ENCODE measurements at regions not wholly inside any gene's neighbourhood (a gene's known extent, or its start where the extent isn't known, plus 50 kb on each side); places are given as distances from the start of the nearest gene placed in this dataset.

DNA sequence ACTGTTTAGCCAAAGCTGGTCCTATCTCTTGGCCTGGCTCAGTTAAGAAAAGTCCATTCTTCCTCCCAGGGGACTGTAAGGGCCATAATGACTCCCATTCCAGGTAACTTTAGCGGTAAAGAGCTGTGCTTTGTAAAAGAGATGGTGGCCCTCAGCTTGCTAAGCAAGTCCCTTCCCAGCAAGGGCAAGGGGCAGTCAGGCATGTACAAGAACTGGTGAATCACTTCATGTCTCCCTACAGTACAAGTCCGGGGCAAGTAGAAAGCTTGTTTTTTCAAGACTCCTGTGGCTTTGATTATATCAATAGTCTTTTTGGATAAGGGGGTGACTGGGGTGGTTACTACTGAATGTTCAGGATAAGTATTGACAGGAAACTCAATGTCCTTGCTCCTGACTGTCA lies 88.9 kb downstream of the SLC25A15 start:
- TF ChIP-seq, protein P1, sequence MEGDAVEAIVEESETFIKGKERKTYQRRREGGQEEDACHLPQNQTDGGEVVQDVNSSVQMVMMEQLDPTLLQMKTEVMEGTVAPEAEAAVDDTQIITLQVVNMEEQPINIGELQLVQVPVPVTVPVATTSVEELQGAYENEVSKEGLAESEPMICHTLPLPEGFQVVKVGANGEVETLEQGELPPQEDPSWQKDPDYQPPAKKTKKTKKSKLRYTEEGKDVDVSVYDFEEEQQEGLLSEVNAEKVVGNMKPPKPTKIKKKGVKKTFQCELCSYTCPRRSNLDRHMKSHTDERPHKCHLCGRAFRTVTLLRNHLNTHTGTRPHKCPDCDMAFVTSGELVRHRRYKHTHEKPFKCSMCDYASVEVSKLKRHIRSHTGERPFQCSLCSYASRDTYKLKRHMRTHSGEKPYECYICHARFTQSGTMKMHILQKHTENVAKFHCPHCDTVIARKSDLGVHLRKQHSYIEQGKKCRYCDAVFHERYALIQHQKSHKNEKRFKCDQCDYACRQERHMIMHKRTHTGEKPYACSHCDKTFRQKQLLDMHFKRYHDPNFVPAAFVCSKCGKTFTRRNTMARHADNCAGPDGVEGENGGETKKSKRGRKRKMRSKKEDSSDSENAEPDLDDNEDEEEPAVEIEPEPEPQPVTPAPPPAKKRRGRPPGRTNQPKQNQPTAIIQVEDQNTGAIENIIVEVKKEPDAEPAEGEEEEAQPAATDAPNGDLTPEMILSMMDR (IDR thresholded peaks at IDR 0.05 in 8 of 11, conservative IDR thresholded peaks at IDR 0.05 in 3 of 11), result no peak
- no peak for TF ChIP-seq POLR2AphosphoS5 (IDR thresholded peaks at IDR 0.05)
